Retinal pigment epithelial cell (primary cell): ENCODE measurements at regions not wholly inside any gene's neighbourhood (a gene's known extent, or its start where the extent isn't known, plus 50 kb on each side); places are given as distances from the start of the nearest gene placed in this dataset.

Experiments
- DNase-seq: peaks from one replicate; pipeline ENCODE4 v3.0.0-alpha.2; 2010; ENCODE audit warnings: low read depth
- H3K4me3 ChIP-seq: 2 replicates; pipeline ENCODE4 v1.5.1; 2011; ENCODE audit warnings: mild to moderate bottlenecking, low read length, control low read depth, moderate library complexity
- CTCF ChIP-seq: conservative IDR thresholded peaks from 2 replicates; pipeline ENCODE4 v1.5.1; 2011; ENCODE audit warnings: low read depth, low read length, control low read depth, inconsistent platforms

DNA sequence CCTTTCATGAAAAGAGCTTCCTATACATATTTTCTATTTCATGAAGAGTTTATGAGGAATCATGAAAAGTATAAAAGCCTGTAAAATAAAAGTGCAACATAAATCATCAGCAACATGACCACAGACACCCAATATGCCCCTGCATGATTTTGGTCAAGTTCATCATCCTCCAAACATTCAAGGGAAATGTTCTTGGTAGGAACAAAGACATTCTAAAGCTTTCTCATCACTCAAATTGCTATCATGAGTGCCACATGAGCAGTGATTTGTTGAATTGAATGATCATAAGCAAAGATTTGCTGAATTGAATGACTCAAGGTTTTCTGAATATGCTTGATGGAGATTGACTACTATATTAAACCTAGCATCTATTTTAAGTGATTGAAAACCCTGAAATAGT is 172.2 kb downstream of the MBD2 start:
- DNase-seq: no peak
- H3K4me3 ChIP-seq: no peak overlapping the region
- no peak for TF ChIP-seq CTCF

- H3K4me3 ChIP-seq: no peak overlapping the region
- DNase-seq: no peak
- peak; percentile 46 for TF ChIP-seq CTCF
Observed at GRCh38 chr18:54043484-54044251, 180.8 kb downstream of the MBD2 start.

- TF ChIP-seq CTCF: no peak
- H3K4me3 ChIP-seq: no peak overlapping the region
- DNase-seq: no peak
Observed at GRCh38 chr18:54035927-54036326, 188.5 kb downstream of the MBD2 start.

GRCh38 chr18:54033052-54033451 is 191.4 kb downstream of the MBD2 start:
- DNase-seq: no peak
- no peak for TF ChIP-seq CTCF
- H3K4me3 ChIP-seq: no peak overlapping the region

- DNase-seq: no peak
- no peak for TF ChIP-seq CTCF
Observed at GRCh38 chr18:54032412-54032811, 192.1 kb downstream of the MBD2 start.

DNA sequence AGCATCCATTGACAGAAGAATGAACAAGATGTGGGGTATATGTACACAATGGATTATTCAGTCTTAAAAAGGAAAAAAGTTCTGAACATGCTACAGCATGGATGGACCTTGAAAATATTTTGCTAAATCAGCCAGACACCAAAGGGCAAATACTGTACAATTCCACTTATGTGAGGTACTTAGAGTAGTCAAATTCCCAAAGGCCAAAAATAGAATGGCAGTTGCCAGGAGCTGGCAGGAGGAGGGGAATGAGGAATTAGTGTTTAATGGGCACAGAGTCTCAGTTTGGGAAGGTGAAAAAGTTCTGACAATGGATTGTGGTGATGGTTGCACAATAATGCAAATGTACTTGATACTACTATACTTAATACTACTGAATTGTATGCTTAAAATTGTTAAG is 193.2 kb downstream of the MBD2 start:
- DNase-seq: no peak
- H3K4me3 ChIP-seq: no peak overlapping the region
- TF ChIP-seq CTCF: no peak

More at GRCh38 chr18:54032412-54032811, 192.1 kb downstream of the MBD2 start:
- no peak overlapping the region for H3K4me3 ChIP-seq

- no peak for DNase-seq
- TF ChIP-seq CTCF: no peak
- H3K4me3 ChIP-seq: no peak overlapping the region
Observed at GRCh38 chr18:54030434-54030833, 194.0 kb downstream of the MBD2 start.
